Thymus (tissue), 11 donors: ENCODE measurements at regions not wholly inside any gene's neighbourhood (a gene's known extent, or its start where the extent isn't known, plus 50 kb on each side); places are given as distances from the start of the nearest gene placed in this dataset.

Experiments used
- DNase-seq, 9 donors: peaks; one replicate each; pipeline ENCODE4 v3.0.0-alpha.2; 2013; ENCODE audit warnings: low spot score in 9 of 9, low read depth in 6 of 9, missing footprints in 1 of 9
- H3K27ac ChIP-seq, 2 donors: one replicate each; pipeline ENCODE4 v1.5.1; 2013; ENCODE audit warnings: control low read depth in 1 of 2, low read depth in 1 of 2, low read length in 1 of 2, mild to moderate bottlenecking in 1 of 2, moderate library complexity in 1 of 2
- H3K27me3 ChIP-seq, 2 donors: one replicate each; pipeline ENCODE4 v1.5.1; 2013; ENCODE audit warnings: low read length in 1 of 2; ENCODE audit not compliant: control insufficient read depth in 2 of 2, insufficient read depth in 1 of 2
- H3K36me3 ChIP-seq, 2 donors: one replicate each; pipeline ENCODE4 v1.5.1; 2013; ENCODE audit warnings: low read length in 1 of 2, mild to moderate bottlenecking in 1 of 2, moderate library complexity in 1 of 2; ENCODE audit not compliant: control insufficient read depth in 2 of 2, insufficient read depth in 2 of 2
- H3K4me1 ChIP-seq, 2 donors: one replicate each; pipeline ENCODE4 v1.5.1; 2013; ENCODE audit warnings: low read length in 2 of 2; ENCODE audit not compliant: control insufficient read depth in 2 of 2, insufficient read depth in 2 of 2
- H3K4me3 ChIP-seq, 2 donors: one replicate each; pipeline ENCODE4 v1.5.1; 2013; ENCODE audit warnings: low read length in 2 of 2, control low read depth in 1 of 2, mild to moderate bottlenecking in 1 of 2
- H3K9me3 ChIP-seq, 2 donors: one replicate each; pipeline ENCODE4 v1.5.1; 2013; ENCODE audit warnings: low read length in 1 of 2, mild to moderate bottlenecking in 1 of 2; ENCODE audit not compliant: control insufficient read depth in 2 of 2, insufficient read depth in 1 of 2
- WGBS: extraction: QIAGEN DNeasy Blood & Tissue Kit; methylation state at CpG from one replicate; pipeline ENCODE4 v1.1.7; 2013; 5-methylcytosine and 5-hydroxymethylcytosine counted together
- donor health status: healthy.

DNA sequence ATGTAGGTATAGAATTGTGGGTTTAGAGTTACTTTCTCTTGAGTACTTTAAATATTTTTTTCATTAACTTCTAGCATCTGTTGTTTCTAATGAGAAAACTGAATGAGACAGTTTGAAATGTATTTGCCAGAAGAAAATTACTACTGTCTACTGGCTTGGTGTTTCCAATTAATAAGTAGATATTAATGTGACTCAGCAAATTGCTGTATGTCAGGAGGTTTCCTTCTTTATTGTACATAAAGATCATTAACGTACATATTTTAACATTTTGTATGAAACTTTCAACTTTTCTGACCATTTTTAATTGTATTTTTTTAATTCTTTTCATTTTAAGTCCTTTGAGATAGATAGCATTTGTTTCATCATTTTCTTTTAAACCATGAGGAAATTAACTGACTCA is 135.1 kb upstream of the SLC22A23 start:
- no peak for DNase-seq
- H3K9me3 ChIP-seq: peaks cover 0 to 3% of the 10 kb centered on the region in 2 donors
- H3K4me3 ChIP-seq: no peak overlapping the region
- no peaks in the 10 kb centered on the region for H3K27me3 ChIP-seq
- H3K4me1 ChIP-seq: no peaks in the 10 kb centered on the region
- WGBS: 97% methylated on average over 1 of the region's 1 CpG
- H3K36me3 ChIP-seq: no peaks in the 10 kb centered on the region
- H3K27ac ChIP-seq: no peak overlapping the region

GRCh38 chr6:3587660-3588059 is 130.8 kb upstream of the SLC22A23 start:
- H3K27me3 ChIP-seq: no peaks in the 10 kb centered on the region
- DNase-seq: no peak
- peaks cover 0 to 3% of the 10 kb centered on the region in 2 donors for H3K9me3 ChIP-seq
- H3K36me3 ChIP-seq: no peaks in the 10 kb centered on the region
- no peak overlapping the region for H3K4me3 ChIP-seq
- no peak overlapping the region for H3K27ac ChIP-seq
- no peaks in the 10 kb centered on the region for H3K4me1 ChIP-seq

- H3K27ac ChIP-seq: no peak overlapping the region
- H3K9me3 ChIP-seq: peaks cover 0 to 3% of the 10 kb centered on the region in 2 donors
Observed at GRCh38 chr6:3585320-3585935, 128.6 kb upstream of the SLC22A23 start.

GRCh38 chr6:3584606-3585005 is 127.8 kb upstream of the SLC22A23 start:
- 50% methylated on average over 4 of the region's 4 CpGs for WGBS
- no peak overlapping the region for H3K27ac ChIP-seq
- no peak overlapping the region for H3K4me3 ChIP-seq
- H3K27me3 ChIP-seq: no peaks in the 10 kb centered on the region
- peaks cover 0 to 3% of the 10 kb centered on the region in 2 donors for H3K9me3 ChIP-seq
- no peak for DNase-seq
- H3K4me1 ChIP-seq: no peaks in the 10 kb centered on the region
- no peaks in the 10 kb centered on the region for H3K36me3 ChIP-seq

More at GRCh38 chr6:3585320-3585935, 128.6 kb upstream of the SLC22A23 start:
- no peaks in the 10 kb centered on the region for H3K4me1 ChIP-seq
- DNase-seq: no peak
- H3K36me3 ChIP-seq: no peaks in the 10 kb centered on the region
- 95% methylated on average over 5 of the region's 5 CpGs for WGBS
- no peaks in the 10 kb centered on the region for H3K27me3 ChIP-seq
- H3K4me3 ChIP-seq: no peak overlapping the region

DNA sequence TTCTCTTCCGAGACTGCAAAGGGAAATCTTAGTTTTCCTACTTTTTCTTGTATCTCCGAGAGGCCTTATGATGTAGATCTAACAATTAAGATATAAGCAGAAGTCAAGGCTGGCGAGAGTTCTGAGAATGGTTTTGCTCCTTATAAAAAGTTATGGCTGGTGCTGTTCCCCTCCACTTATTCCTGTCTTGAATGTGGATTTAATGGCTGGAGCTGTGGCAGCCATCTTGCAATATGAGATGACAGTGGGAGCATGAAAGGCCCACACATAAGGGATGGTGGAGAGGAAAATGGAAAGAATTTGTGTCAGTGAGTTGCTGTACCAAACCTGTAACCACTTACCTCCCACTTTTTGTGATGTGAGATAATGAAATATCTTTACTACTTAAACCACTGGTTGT is 124.6 kb upstream of the SLC22A23 start:
- no peak overlapping the region for H3K27ac ChIP-seq
- no peaks in the 10 kb centered on the region for H3K27me3 ChIP-seq
- no peaks in the 10 kb centered on the region for H3K9me3 ChIP-seq
- no peaks in the 10 kb centered on the region for H3K36me3 ChIP-seq
- H3K4me3 ChIP-seq: no peak overlapping the region
- no peaks in the 10 kb centered on the region for H3K4me1 ChIP-seq
- no peak for DNase-seq
- 99% methylated on average over 3 of the region's 3 CpGs for WGBS

DNA sequence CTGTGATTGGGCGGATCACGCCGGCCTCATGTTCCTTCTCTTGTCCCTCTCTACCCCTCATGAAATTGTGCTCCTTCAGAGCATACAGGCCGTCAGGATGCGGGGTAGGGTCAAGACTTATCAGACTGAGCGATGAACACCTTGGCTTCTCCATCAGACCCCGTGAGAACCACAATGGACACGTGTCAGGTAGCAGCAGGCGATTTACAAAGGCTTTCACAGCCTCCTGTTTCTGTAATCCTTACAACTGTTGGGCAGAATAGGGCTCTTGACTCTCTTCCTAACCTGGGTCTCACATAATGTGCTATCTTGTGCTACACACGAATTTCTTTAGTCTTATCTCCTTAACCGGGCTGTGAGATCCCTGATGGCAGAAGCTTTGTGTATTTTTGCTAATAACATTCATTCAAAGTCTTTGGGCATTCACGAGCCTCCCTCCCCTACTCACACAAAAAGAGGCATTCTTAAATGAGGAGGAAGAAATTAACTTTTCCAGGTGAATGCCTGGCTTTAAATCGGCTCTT is 122.9 kb upstream of the SLC22A23 start:
- Histone ChIP-seq H3K4me1 (peaks cover 0 to 2% of the 10 kb centered on the region in 2 donors), H3K4me3 (no peak overlapping the region), H3K27me3 (no peaks in the 10 kb centered on the region), H3K27ac (no peak overlapping the region), H3K36me3 (no peaks in the 10 kb centered on the region), H3K9me3 (no peaks in the 10 kb centered on the region)
- WGBS: 90% methylated on average over 13 of the region's 13 CpGs
- no peak for DNase-seq

DNA sequence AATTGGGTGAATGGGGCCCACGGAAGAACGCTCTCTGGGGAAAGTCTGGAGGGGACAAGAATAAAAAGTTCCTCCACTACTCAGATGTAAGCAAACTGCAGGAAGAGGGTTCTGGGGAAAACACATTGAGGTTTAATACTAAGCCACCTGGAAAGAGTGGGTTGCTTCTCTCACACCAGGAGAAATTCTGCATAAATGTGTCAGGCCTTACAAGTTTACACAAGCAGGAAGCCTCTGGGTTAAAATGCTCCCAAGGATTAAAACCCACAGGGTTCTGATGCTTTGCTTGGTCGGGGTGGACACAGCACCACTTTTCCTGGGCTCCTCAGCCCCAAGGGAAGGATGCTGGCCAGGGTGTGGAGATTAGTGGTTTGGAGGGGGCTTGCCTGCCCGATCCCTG is 122.1 kb upstream of the SLC22A23 start:
- Histone ChIP-seq H3K9me3 (no peaks in the 10 kb centered on the region), H3K27me3 (no peaks in the 10 kb centered on the region), H3K4me3 (no peak overlapping the region), H3K27ac (no peak overlapping the region), H3K36me3 (no peaks in the 10 kb centered on the region), H3K4me1 (peaks cover 0 to 2% of the 10 kb centered on the region in 2 donors)
- DNase-seq: no peak
- 95% methylated on average over 4 of the region's 4 CpGs for WGBS

- Histone ChIP-seq H3K36me3 (no peaks in the 10 kb centered on the region), H3K4me3 (no peak overlapping the region), H3K4me1 (peaks cover 0 to 2% of the 10 kb centered on the region in 2 donors), H3K27ac (no peak overlapping the region), H3K27me3 (no peaks in the 10 kb centered on the region), H3K9me3 (no peaks in the 10 kb centered on the region)
- WGBS: 86% methylated on average over 7 of the region's 7 CpGs
- DNase-seq: no peak
Observed at GRCh38 chr6:3577517-3577916, 120.7 kb upstream of the SLC22A23 start.

DNA sequence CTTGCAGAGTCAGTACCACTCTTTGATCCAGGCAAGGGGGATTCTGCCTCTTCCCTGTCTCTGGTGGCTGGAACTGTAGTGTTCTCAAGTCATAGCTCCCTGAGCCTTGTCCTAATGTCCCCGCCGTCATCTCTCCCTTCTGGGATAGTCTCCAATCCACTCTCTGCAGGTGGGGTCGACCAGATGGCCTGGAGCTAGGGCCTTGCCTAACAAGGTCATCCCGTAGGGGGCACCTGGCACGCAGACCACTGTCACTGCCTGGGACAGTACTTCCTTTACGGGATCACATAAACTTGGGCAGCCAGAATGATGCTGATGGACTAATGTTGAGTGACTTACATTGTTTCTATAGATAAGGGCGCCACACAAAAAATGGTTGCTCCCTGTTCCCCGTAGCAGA is 118.9 kb upstream of the SLC22A23 start:
- H3K4me1 ChIP-seq: peaks cover 0 to 2% of the 10 kb centered on the region in 2 donors
- no peak for DNase-seq
- H3K4me3 ChIP-seq: no peak overlapping the region
- H3K27me3 ChIP-seq: no peaks in the 10 kb centered on the region
- 93% methylated on average over 8 of the region's 8 CpGs for WGBS
- no peak overlapping the region for H3K27ac ChIP-seq
- no peaks in the 10 kb centered on the region for H3K9me3 ChIP-seq
- no peaks in the 10 kb centered on the region for H3K36me3 ChIP-seq
